ENCODE measurements at regions not wholly inside any gene's neighbourhood (a gene's known extent, or its start where the extent isn't known, plus 50 kb on each side); places are given as distances from the start of the nearest gene placed in this dataset.

DNA sequence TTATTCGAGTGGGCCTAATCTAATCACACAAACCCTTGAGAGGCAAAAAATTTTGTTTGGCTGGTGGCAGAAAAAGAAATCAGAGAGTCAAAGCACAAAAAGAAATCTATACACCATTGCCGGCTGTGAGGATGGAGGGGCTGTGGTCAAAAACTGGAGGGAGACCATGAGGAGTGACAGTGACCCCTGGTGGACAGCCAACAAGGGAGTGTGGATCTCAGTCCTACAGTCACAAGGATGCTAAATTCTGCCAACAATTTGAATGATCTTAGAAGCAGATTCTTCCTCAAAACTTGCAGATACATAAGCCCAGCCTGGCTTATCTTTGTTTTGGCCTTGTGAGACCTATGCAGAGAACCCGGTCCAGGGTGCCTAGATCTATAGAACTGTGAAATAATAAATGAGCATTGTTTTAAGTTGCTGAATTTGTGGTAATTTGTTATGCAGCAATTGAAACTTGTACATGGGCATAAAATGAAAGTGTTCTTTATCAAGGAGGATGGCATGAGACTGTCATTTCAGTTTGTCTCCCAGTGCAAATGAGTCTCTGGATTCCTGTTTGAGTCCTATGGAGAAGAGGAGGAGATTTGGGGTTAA, 103.0 kb upstream of the ARHGEF26 start:
- TF ChIP-seq, protein P1, sequence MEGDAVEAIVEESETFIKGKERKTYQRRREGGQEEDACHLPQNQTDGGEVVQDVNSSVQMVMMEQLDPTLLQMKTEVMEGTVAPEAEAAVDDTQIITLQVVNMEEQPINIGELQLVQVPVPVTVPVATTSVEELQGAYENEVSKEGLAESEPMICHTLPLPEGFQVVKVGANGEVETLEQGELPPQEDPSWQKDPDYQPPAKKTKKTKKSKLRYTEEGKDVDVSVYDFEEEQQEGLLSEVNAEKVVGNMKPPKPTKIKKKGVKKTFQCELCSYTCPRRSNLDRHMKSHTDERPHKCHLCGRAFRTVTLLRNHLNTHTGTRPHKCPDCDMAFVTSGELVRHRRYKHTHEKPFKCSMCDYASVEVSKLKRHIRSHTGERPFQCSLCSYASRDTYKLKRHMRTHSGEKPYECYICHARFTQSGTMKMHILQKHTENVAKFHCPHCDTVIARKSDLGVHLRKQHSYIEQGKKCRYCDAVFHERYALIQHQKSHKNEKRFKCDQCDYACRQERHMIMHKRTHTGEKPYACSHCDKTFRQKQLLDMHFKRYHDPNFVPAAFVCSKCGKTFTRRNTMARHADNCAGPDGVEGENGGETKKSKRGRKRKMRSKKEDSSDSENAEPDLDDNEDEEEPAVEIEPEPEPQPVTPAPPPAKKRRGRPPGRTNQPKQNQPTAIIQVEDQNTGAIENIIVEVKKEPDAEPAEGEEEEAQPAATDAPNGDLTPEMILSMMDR (IDR thresholded peaks at IDR 0.05; ENCODE audit: low read depth, low read length, missing control alignments): peak; percentile 53
- no peak for DNase-seq (ENCODE audit: low read depth)
- no peak overlapping the region for H3K4me3 ChIP-seq (ENCODE audit: low read depth, low read length)
- in situ Hi-C loops (cut with HindIII; ENCODE audit: low sequenced_read_pairs): no loop called here

DNA sequence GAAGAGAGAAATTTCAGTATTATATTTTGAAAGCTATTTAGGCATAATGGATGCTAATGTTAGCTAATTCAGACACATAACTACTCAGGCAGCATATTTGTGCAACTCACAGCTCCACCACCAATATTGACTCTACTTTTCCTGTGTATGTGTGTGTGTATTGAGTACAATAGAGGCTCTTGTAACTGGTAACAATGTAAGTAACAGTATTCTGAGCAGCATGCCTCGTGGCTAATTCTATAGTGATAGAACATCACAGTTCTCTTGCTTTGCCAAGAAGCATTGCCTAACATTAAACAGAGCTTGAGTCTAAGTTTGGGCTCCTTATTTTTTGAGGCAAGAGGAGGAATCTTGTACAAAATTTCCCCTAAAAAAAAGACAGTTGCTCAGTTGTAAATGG, 98.6 kb upstream of the ARHGEF26 start:
- in situ Hi-C loops (cut with HindIII; ENCODE audit: low sequenced_read_pairs): no loop called here
- TF ChIP-seq, protein P1 (IDR thresholded peaks at IDR 0.05; ENCODE audit: low read depth, low read length, missing control alignments): no peak
- DNase-seq (ENCODE audit: low read depth): no peak
- H3K4me3 ChIP-seq (ENCODE audit: low read depth, low read length): no peak overlapping the region

DNA sequence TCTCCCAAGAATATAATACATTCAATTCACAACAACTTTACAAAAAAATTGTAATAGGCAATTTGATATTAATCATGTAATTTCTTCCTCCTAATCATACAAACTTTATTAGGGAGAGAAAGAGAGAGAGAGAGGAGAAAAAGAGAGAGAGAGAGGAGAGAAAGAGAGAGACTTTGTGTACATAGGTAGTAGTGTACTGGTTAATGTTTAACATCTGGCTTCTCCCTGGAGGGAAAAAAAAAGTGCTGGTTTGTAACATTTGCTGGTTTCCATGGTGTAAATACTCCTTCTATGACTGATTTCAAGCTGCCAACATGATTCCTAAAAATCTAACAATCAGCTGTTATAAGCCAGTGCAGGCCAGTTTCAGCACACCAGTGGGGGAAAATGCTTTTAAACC, 98.0 kb upstream of the ARHGEF26 start:
- in situ Hi-C loops (cut with HindIII; ENCODE audit: low sequenced_read_pairs): no loop called here
- H3K4me3 ChIP-seq (ENCODE audit: low read depth, low read length): no peak overlapping the region
- TF ChIP-seq, protein P1 (IDR thresholded peaks at IDR 0.05; ENCODE audit: low read depth, low read length, missing control alignments): no peak
- DNase-seq (ENCODE audit: low read depth): no peak

DNA sequence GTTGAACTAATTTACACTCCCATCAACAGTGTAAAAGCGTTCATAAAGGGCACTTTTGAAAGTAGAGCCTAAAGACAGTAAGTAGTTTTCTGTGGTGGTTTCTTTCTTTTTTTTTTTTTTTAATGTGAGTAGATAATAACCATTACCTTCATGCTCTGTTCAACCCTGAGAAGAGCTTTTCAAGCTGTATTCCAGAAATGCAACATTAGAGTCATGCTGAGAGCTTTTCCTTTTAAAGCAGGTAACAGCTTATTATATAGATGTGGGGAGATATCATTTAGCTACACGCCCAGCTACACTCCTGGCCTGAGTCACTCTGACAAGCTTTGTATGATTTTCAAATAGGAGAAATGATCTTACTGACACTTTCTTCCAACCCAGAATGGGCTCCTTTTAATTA, 96.2 kb upstream of the ARHGEF26 start:
- TF ChIP-seq, protein P1 (IDR thresholded peaks at IDR 0.05; ENCODE audit: low read depth, low read length, missing control alignments): no peak
- in situ Hi-C loops (cut with HindIII; ENCODE audit: low sequenced_read_pairs): no loop called here

DNA sequence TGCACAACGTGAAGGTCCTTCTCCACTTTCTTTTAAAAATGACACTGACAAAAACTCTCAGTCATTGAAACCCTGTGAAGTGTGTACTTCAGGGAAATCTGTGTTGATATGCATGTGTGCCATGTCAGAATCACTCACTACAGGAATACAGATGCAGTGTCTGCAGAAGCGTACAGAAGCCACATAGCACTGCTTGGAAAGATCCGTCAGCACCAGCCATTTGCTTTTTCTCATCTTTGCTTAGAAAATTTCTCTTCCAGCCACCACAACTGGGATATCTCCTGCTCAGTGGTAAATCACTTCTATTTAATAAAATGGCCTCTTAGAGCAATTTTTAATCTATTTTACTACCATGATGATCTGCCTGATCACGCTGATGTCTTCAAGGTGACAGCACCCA, 91.3 kb upstream of the ARHGEF26 start:
- TF ChIP-seq, protein P1 (IDR thresholded peaks at IDR 0.05; ENCODE audit: low read depth, low read length, missing control alignments): no peak
- no peak for DNase-seq (ENCODE audit: low read depth)
- in situ Hi-C loops (cut with HindIII; ENCODE audit: low sequenced_read_pairs): no loop called here
- no peak overlapping the region for H3K4me3 ChIP-seq (ENCODE audit: low read depth, low read length)

More for the DNA sequence above, 96.2 kb upstream of the ARHGEF26 start:
- H3K4me3 ChIP-seq (ENCODE audit: low read depth, low read length): no peak overlapping the region
- no peak for DNase-seq (ENCODE audit: low read depth)

DNA sequence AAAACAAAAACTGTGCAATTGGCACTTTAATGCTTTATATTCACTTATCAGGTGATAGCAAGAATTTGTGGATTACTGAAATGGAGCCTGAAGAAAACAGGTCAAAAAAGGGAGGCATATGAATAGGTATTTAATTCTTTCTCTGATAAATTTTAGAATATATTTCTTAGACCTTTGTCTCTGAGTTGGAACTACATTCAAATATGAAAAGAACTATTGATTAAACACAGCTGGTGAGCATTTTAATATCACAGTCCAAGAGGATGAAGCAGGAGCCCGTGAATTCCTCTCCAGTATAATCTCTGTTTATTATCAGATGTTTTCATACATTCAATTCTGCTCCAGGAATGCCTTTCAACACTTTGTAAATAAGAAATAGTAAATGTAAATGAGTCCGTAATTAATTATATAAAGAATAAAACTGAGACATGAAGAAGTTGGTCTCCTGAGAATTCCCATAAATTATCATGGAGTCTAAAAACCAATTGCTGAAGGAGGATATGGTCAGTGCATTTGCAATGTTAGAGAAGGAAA, 86.3 kb upstream of the ARHGEF26 start:
- DNase-seq (ENCODE audit: low read depth): no peak
- in situ Hi-C loops (cut with HindIII; ENCODE audit: low sequenced_read_pairs): no loop called here
- TF ChIP-seq, protein P1 (IDR thresholded peaks at IDR 0.05; ENCODE audit: low read depth, low read length, missing control alignments): no peak
- H3K4me3 ChIP-seq (ENCODE audit: low read depth, low read length): no peak overlapping the region

Measured in astrocyte of the cerebellum (primary cell).